Skeletal muscle satellite cell (primary cell): ENCODE measurements at regions not wholly inside any gene's neighbourhood (a gene's known extent, or its start where the extent isn't known, plus 50 kb on each side); places are given as distances from the start of the nearest gene placed in this dataset.
"Not testable (repeated sequence)": the region's sequence is repeated elsewhere in the genome, so short reads cannot be mapped to it uniquely, and the experiment has no call there.

ENCODE experiments used
- H3K27me3 ChIP-seq: 2 replicates; pipeline ENCODE4 v1.7.0; 2013; ENCODE audit warnings: low read length; ENCODE audit not compliant: control insufficient read depth, insufficient read depth
- H3K36me3 ChIP-seq: 2 replicates; pipeline ENCODE4 v1.7.0; 2013; ENCODE audit warnings: mild to moderate bottlenecking, control low read depth, low read length; ENCODE audit not compliant: insufficient read depth
- H3K4me1 ChIP-seq: 2 replicates; pipeline ENCODE4 v1.7.0; 2013; ENCODE audit warnings: low read length; ENCODE audit not compliant: control insufficient read depth, insufficient read depth
- H3K4me2 ChIP-seq: 2 replicates; pipeline ENCODE4 v1.7.0; 2013; ENCODE audit warnings: mild to moderate bottlenecking, low read length
- H3K4me3 ChIP-seq: 2 replicates; pipeline ENCODE4 v1.7.0; 2013; ENCODE audit warnings: low read length
- H3K9ac ChIP-seq: 2 replicates; pipeline ENCODE4 v1.7.0; 2013; ENCODE audit warnings: mild to moderate bottlenecking, low read depth, low read length, moderate library complexity
- H3K9me3 ChIP-seq: replicated peaks from 2 replicates; pipeline ENCODE4 v1.7.0; 2013; ENCODE audit warnings: mild to moderate bottlenecking, control low read depth, low read length

DNA sequence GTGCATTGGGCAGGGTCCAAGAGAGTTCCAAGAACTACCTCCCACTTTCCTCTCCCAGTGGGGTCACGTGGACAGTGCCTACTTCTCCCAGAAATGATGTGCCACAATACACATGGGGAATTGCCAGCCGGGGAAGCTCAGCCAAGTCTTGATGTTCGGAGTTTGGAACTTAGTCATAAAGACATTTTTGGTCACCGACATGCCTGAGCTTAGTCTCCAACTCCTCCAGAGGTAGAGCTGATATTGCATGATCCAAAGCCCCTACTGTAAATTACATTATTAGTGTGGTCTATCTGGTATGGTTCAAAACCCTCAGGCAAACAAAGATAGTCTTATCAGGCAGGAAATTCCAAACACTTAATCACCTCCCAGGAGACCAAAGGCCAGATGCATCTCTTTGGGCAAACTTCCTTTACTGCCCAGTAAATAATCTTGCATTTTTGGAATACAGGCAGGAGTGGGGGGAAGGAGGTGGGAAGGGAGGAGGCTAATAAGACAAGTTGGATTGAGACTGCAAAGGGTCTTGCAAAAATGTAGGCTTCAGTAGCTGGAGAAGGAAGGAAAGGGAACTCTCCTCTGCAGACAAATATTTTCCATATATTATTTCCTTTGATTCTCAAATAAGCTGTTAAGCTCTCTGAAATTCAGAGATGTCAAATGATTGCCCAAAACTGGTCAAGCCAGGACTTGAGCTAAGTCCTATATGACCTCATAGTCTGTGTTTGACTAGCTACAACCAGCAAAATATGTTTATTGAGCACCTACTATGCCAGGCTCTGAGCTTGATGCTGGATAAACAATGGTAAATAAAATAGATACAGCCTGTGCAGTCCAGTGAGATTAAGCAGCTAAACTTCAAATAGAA lies 99.4 kb downstream of the DRD1 start:
- H3K4me3 ChIP-seq, result no peak overlapping the region
- no peaks in the 10 kb centered on the region for H3K36me3 ChIP-seq
- H3K4me2 ChIP-seq, result no peak overlapping the region
- H3K9me3 ChIP-seq, result peaks cover 3% of the 10 kb centered on the region
- H3K9ac ChIP-seq, result no peak overlapping the region
- no peaks in the 10 kb centered on the region for H3K27me3 ChIP-seq
- no peaks in the 10 kb centered on the region for H3K4me1 ChIP-seq

DNA sequence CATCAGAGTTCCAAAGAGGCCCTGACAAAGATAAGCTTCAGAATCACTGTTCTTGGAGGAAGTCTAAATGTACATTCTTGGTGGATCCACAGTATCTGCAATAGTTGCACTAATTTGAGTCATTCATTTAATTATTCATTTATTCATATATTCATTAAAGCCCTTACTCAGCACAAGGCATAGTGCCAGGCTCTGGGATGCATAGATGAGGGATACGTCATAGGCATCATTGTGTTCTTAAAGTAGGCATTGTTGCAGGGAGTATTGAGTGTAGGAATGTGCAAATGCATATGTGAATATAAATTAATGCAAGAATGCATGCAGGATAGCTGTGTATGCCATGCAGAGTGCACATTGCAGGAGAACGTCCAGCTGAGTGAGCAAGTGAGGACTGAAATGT lies 100.7 kb downstream of the DRD1 start:
- Histone ChIP-seq H3K9ac (no peak overlapping the region), H3K4me2 (no peak overlapping the region), H3K4me3 (no peak overlapping the region), H3K36me3 (no peaks in the 10 kb centered on the region), H3K27me3 (no peaks in the 10 kb centered on the region), H3K4me1 (no peaks in the 10 kb centered on the region), H3K9me3 (peaks cover 3% of the 10 kb centered on the region)

DNA sequence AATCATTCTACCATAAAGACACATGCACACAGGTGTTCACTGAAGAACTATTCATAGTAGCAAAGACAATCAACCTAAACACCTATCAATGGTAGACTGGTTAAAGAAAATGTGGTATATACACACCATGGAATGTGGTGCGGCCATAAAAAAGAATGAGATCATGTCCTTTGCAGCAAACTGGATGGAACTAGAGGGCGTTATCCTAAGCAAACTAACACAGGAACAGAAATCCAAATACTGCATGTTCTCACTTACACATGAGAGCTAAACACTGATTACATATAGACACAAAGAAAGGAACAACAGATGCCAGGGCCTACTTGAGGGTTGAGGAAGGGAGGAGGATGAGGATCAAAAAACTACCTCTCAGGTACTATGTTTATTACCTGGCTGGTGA lies 103.8 kb downstream of the DRD1 start:
- Histone ChIP-seq H3K9me3 (no peaks in the 10 kb centered on the region), H3K4me2 (no peak overlapping the region), H3K27me3 (no peaks in the 10 kb centered on the region), H3K9ac (no peak overlapping the region), H3K4me1 (no peaks in the 10 kb centered on the region), H3K36me3 (no peaks in the 10 kb centered on the region), H3K4me3 (no peak overlapping the region)

DNA sequence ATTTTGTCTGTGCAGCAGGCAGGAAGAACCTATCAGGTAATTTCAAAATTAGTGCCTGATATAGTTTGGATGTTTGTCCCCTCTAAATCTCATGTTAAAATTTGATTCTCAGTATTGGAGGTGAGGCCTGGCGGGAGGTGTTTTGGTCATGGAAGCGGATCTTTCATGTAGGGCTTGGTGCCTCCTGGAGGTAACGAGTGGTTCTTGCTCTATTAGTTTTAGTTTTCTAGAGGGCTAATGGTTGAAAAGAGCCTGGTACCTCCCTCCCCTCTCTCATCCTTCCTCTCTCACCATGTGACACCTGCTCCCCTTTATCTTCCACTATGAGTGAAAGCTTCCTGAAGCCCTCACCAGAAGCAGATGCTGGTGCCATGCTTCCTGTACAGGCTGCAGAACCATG lies 106.3 kb downstream of the DRD1 start:
- no peak overlapping the region for H3K4me3 ChIP-seq
- no peaks in the 10 kb centered on the region for H3K27me3 ChIP-seq
- no peaks in the 10 kb centered on the region for H3K36me3 ChIP-seq
- no peak overlapping the region for H3K4me2 ChIP-seq
- no peaks in the 10 kb centered on the region for H3K9me3 ChIP-seq
- H3K9ac ChIP-seq, result no peak overlapping the region
- no peaks in the 10 kb centered on the region for H3K4me1 ChIP-seq

DNA sequence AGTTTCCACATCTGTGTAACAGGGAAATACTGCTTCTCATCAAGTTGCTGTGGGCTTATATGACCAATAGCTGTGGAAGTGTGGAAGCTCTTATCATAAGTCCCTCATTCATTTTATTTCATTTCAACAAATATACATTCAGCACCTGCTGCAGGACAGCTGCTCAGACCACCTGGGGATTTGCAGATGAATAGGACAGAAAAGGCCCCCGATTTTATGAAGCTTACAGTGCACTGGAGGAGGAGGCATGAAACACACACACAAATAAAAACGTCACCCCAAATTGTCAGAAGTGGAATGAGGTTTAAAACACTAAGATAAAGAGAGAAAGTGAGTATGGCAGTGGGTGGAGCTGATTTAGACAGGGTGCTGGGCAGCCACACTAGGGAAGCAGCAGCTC lies 107.2 kb downstream of the DRD1 start:
- Histone ChIP-seq H3K4me3 (no peak overlapping the region), H3K4me2 (no peak overlapping the region), H3K4me1 (no peaks in the 10 kb centered on the region), H3K36me3 (no peaks in the 10 kb centered on the region), H3K9me3 (no peaks in the 10 kb centered on the region), H3K9ac (no peak overlapping the region), H3K27me3 (no peaks in the 10 kb centered on the region)

DNA sequence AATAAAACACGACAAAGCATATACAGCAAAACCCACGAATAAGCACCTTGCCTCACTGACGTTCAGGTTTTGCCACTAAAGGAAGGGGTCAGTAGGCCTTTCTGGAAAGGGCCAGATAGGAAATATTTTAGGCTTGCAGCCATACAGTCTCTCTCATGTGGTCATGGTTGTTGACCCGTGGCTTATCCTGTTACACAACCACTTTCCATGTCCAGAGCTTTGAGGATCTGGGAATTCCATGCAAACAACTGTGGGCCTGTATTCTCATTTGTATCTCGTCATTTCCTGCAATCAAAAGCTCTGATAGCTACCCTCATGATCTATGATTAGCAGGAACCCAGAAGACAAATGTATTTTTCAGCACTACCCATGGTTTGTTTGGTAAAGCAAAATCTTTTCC lies 108.3 kb downstream of the DRD1 start:
- no peak overlapping the region for H3K9ac ChIP-seq
- H3K27me3 ChIP-seq, result no peaks in the 10 kb centered on the region
- no peaks in the 10 kb centered on the region for H3K9me3 ChIP-seq
- H3K36me3 ChIP-seq, result no peaks in the 10 kb centered on the region
- H3K4me1 ChIP-seq, result no peaks in the 10 kb centered on the region
- H3K4me3 ChIP-seq, result no peak overlapping the region
- H3K4me2 ChIP-seq, result no peak overlapping the region

DNA sequence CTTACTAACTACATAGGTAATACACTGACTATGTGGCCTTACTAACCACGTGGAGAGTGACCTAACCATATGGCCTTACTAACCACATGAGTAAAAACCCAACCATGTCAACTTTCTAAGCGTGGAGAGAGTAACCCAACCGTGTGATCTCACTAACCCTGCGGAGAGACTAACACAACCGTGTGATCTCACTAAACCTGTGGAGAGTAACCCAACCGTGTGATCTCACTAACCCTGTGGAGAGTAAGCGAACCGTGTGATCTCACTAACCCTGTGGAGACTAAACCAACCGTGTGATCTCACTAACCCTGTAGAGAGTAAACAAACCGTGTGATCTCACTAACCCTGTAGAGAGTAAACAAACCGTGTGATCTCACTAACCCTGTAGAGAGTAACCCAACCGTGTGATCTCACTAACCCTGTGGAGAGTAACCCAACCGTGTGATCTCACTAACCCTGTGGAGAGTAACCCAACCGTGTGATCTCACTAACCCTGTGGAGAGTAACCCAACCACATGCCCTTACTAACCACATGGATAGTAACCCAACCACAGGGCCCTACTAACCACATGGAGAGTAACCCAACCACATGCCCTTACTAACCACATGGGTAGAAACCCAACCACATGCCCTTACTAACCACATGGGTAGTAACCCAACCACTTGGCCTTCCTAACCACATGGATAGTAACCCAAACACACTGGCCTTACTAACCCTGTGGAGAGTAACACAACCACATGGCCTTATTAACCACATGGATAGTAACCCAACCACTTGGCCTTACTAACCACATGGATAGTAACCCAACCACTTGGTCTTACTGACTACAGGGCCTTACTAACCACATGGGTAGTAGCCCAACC lies 112.6 kb downstream of the DRD1 start:
- H3K4me1 ChIP-seq, H3K9ac ChIP-seq, H3K9me3 ChIP-seq, H3K27me3 ChIP-seq, H3K4me2 ChIP-seq, H3K4me3 ChIP-seq, H3K36me3 ChIP-seq: not testable (repeated sequence)

DNA sequence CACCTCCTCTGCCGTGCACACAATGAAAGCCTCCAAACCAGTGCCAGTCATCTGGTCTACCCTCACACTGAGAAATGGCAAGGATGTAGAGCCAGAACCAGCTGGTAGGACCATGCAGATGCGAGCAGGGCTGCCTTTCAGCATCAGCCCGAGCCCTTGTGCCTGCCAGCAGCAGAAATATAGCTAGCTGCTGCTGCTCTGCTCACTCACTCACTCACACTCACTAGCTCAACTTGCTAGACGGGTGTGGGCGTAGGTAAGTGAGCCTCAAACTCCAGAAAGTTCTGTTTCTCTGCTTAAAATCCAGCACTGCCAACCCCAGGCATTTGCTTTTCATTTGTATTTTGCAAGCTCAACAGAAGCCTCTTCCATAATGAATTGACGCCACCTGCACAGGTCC lies 114.0 kb downstream of the DRD1 start:
- H3K9me3 ChIP-seq, result no peaks in the 10 kb centered on the region
- no peak overlapping the region for H3K9ac ChIP-seq
- no peaks in the 10 kb centered on the region for H3K27me3 ChIP-seq
- H3K4me3 ChIP-seq, result no peak overlapping the region
- H3K4me1 ChIP-seq, result no peaks in the 10 kb centered on the region
- H3K4me2 ChIP-seq, result no peak overlapping the region
- H3K36me3 ChIP-seq, result no peaks in the 10 kb centered on the region

DNA sequence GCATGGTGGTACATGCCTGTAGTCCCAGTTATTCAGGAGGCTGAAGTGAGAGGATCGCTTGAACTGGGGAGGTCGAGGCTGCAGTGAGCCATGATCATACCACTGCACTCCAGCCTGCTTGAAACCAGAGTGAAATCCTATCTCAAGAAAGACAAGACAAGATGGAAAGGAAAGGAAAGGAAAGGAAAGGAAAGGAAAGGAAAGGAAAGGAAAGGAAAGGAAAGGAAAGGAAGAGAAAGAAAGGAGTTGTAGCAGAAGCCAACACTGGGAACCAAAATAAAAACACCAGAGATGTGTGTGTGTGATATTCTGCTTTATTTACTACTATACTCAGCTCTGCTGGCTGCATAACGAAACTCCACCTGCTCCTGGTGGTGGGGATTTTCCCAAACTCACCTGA lies 115.3 kb downstream of the DRD1 start:
- H3K9ac ChIP-seq, result no peak overlapping the region
- H3K4me2 ChIP-seq, result no peak overlapping the region
- no peak overlapping the region for H3K4me3 ChIP-seq
- H3K36me3 ChIP-seq, result no peaks in the 10 kb centered on the region
- H3K9me3 ChIP-seq, result no peaks in the 10 kb centered on the region
- no peaks in the 10 kb centered on the region for H3K27me3 ChIP-seq
- H3K4me1 ChIP-seq, result no peaks in the 10 kb centered on the region

DNA sequence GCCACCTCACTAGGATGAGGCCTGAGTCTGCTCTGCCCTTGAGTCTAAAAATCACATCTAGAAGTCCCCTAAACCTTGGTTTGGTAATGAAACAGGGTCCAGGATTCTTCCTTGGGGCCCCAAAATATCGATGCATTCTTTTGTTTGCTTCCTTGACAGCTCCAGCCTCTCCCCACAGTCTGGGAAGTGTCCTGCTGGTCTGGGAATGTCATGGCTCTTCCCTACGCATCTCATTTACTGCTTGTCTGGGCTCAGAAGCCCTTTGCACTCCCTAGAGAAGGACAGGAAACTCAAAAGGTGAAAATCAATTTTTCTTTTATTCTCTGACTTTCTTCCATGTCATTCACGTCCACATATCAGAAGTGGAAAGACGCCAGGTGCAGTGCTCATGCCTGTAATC lies 115.8 kb downstream of the DRD1 start:
- H3K4me2 ChIP-seq, result no peak overlapping the region
- no peak overlapping the region for H3K9ac ChIP-seq
- H3K27me3 ChIP-seq, result no peaks in the 10 kb centered on the region
- H3K36me3 ChIP-seq, result no peaks in the 10 kb centered on the region
- no peak overlapping the region for H3K4me3 ChIP-seq
- H3K9me3 ChIP-seq, result no peaks in the 10 kb centered on the region
- H3K4me1 ChIP-seq, result no peaks in the 10 kb centered on the region

DNA sequence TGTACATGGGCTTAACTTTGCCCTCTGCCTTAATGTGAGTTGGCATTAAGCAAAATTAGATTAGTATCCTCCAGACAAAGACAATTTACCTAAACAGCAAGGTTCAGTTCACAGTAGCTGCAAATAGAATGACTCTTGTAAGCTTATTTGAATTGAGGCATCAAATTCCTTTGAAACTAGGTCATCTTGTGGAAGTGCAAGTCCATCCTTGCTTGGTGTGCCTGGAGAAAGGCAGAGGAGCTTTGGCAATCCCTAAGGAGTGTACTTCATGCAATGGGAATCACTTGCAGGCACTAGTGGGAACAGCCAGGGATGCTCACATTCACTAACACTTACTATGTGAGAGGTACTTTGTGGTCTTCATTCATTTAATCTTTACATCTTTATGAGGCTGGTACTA lies 118.3 kb downstream of the DRD1 start:
- no peak overlapping the region for H3K4me2 ChIP-seq
- H3K36me3 ChIP-seq, result no peaks in the 10 kb centered on the region
- no peak overlapping the region for H3K4me3 ChIP-seq
- H3K4me1 ChIP-seq, result no peaks in the 10 kb centered on the region
- no peaks in the 10 kb centered on the region for H3K27me3 ChIP-seq
- no peaks in the 10 kb centered on the region for H3K9me3 ChIP-seq
- H3K9ac ChIP-seq, result no peak overlapping the region
